Breast epithelium (tissue), 4 donors: ENCODE measurements at regions not wholly inside any gene's neighbourhood (a gene's known extent, or its start where the extent isn't known, plus 50 kb on each side); places are given as distances from the start of the nearest gene placed in this dataset.

Source experiments
- DNase-seq, 2 donors: peaks; one replicate each; pipeline ENCODE4 v3.0.0-alpha.2; 2019; ENCODE audit warnings: low spot score in 2 of 2
- H3K27ac ChIP-seq, 2 donors: fragments of 200-600 bp; sonication (generic) in 1 of 2; one replicate each; pipeline ENCODE4 v1.5.1; 2016 to 2019; ENCODE audit warnings: mild to moderate bottlenecking in 1 of 2
- H3K27me3 ChIP-seq, 2 donors: fragments of 200-600 bp; sonication (generic) in 1 of 2; one replicate each; pipeline versions ENCODE4 v1.5.1 to v1.6.0; 2017 to 2019; ENCODE audit warnings: control low read depth in 1 of 2, mild to moderate bottlenecking in 1 of 2
- H3K36me3 ChIP-seq: fragments of 200-600 bp; one replicate; pipeline ENCODE4 v1.5.1; 2019
- H3K4me1 ChIP-seq, 2 donors: fragments of 200-600 bp; sonication (generic); one replicate each; pipeline ENCODE4 v1.5.1; 2016 to 2019; ENCODE audit warnings: control low read depth in 1 of 2
- H3K4me3 ChIP-seq, 3 donors: fragments of 200-600 bp; sonication (generic); 1 replicate in 2 of 3; 2 replicates in 1 of 3; pipeline ENCODE4 v1.5.1; 2016 to 2019; ENCODE audit warnings: mild to moderate bottlenecking in 3 of 3, moderate library complexity in 2 of 3
- H3K9me3 ChIP-seq, 2 donors: fragments of 200-600 bp; sonication (generic) in 1 of 2; one replicate each; pipeline ENCODE4 v1.5.1; 2016 to 2019; ENCODE audit warnings: control low read depth in 1 of 2
- CTCF ChIP-seq, 3 donors: fragments of 450-650 bp; IDR thresholded peaks; one replicate each; pipeline ENCODE4 v1.5.1; 2016 to 2017; ENCODE audit warnings: antibody characterized with exemption in 3 of 3, mild to moderate bottlenecking in 3 of 3, moderate library complexity in 3 of 3
- POLR2A ChIP-seq: fragments of 450-650 bp; IDR thresholded peaks from one replicate; pipeline ENCODE4 v1.6.1; 2016; ENCODE audit warnings: antibody characterized with exemption, mild to moderate bottlenecking, moderate library complexity
- POLR2AphosphoS5 ChIP-seq, 3 donors: sonication (generic); formaldehyde crosslinking; IDR thresholded peaks; one replicate each; pipeline ENCODE4 v1.6.1; 2017; ENCODE audit warnings: antibody characterized with exemption in 3 of 3
- intact Hi-C: fragments of 100-400 bp; cut with DNase I; formaldehyde crosslinking; loops from one replicate; pipeline ENCODE4 v1.15.1; 2023; ENCODE audit warnings: low total_unique reads

GRCh38 chr10:78436706-78437406, 403.2 kb downstream of the RPS24 start:
- TF ChIP-seq CTCF (IDR thresholded peaks at IDR 0.05) (no peak), POLR2A (no peak), POLR2AphosphoS5 (IDR thresholded peaks at IDR 0.05) (no peak)
- no peak overlapping the region for H3K4me3 ChIP-seq
- H3K27me3 ChIP-seq: no peaks in the 10 kb centered on the region
- H3K9me3 ChIP-seq: no peaks in the 10 kb centered on the region
- peaks cover 0 to 3% of the 10 kb centered on the region in 2 donors for H3K4me1 ChIP-seq
- intact Hi-C loops: no loop called here
- DNase-seq: no peak
- no peak overlapping the region for H3K27ac ChIP-seq
- H3K36me3 ChIP-seq: no peaks in the 10 kb centered on the region

- intact Hi-C loops: no loop called here
- TF ChIP-seq POLR2A (no peak), CTCF (IDR thresholded peaks at IDR 0.05) (no peak), POLR2AphosphoS5 (IDR thresholded peaks at IDR 0.05) (no peak)
- Histone ChIP-seq H3K4me1 (peaks cover 0 to 3% of the 10 kb centered on the region in 2 donors), H3K27ac (no peak overlapping the region), H3K36me3 (no peaks in the 10 kb centered on the region), H3K9me3 (no peaks in the 10 kb centered on the region), H3K27me3 (no peaks in the 10 kb centered on the region), H3K4me3 (no peak overlapping the region)
- no peak for DNase-seq
Observed at GRCh38 chr10:78437407-78437768, 403.7 kb downstream of the RPS24 start.

- DNase-seq: no peak
- H3K27ac ChIP-seq: no peak overlapping the region
- H3K9me3 ChIP-seq: no peaks in the 10 kb centered on the region
- H3K36me3 ChIP-seq: no peaks in the 10 kb centered on the region
- TF ChIP-seq POLR2A: no peak
- no peak for TF ChIP-seq POLR2AphosphoS5 (IDR thresholded peaks at IDR 0.05)
- no peak for TF ChIP-seq CTCF (IDR thresholded peaks at IDR 0.05)
- H3K4me3 ChIP-seq: no peak overlapping the region
- intact Hi-C loops: no loop called here
- H3K4me1 ChIP-seq: no peaks in the 10 kb centered on the region
- H3K27me3 ChIP-seq: no peaks in the 10 kb centered on the region
Observed at GRCh38 chr10:78437998-78438906, 404.6 kb downstream of the RPS24 start.

- TF ChIP-seq POLR2A (no peak), CTCF (IDR thresholded peaks at IDR 0.05) (no peak), POLR2AphosphoS5 (IDR thresholded peaks at IDR 0.05) (no peak)
- intact Hi-C loops: no loop called here
- no peak for DNase-seq
- no peak overlapping the region for H3K4me3 ChIP-seq
- H3K27me3 ChIP-seq: no peaks in the 10 kb centered on the region
- no peaks in the 10 kb centered on the region for H3K9me3 ChIP-seq
- H3K4me1 ChIP-seq: no peaks in the 10 kb centered on the region
- H3K27ac ChIP-seq: no peak overlapping the region
- no peaks in the 10 kb centered on the region for H3K36me3 ChIP-seq
Observed at GRCh38 chr10:78438907-78439809, 405.5 kb downstream of the RPS24 start.
